ENCODE measurements at regions not wholly inside any gene's neighbourhood (a gene's known extent, or its start where the extent isn't known, plus 50 kb on each side); places are given as distances from the start of the nearest gene placed in this dataset.
"Not testable (repeated sequence)": the region's sequence is repeated elsewhere in the genome, so short reads cannot be mapped to it uniquely, and the experiment has no call there.

DNA sequence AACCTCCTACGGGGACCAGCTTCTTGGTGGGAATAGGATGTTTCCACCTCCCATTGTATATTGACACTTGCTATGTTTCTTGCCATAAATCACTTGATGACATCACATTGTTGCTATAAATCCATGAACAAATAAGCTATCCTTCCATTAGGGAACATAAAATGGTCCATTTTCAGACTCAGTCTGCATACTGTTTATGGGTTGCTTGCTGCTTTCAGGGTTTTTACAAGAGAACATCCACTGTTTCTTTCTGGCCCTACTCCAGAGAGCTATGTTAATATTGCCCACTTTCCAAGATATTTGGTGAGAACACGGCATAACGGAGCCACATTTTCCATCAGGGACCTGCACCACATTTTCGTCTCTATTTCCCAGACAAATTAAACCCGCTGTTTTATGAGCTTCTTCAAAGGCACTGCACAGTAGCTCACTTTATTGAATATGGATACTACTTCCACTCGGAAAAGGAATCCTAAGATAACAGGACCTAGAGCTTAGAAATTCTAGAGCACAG is 800.2 kb downstream of the KCNJ2 start:
- DNase-seq (ENCODE audit: extremely low read depth in 1 of 11, low read depth in 9 of 11, low spot score in 4 of 11): no peak

DNA sequence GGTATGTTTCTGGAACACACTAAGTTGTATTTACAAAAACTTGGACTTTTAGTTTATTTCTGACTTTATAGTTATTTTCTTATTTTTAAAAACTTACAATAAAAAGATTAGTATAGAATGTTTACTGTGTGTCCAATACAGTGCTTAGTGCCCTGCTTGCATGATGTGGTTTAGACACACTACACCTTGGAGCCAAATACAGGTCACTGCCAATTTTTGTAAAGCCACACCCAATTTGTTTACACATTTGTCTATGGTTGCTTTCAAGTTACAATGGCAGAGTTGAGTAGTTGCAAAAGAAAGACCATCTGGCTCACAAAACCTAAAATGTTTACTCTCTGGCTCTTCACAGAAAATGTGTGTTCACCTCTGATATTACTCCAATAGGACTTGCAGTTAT is 807.1 kb downstream of the KCNJ2 start:
- DNase-seq (ENCODE audit: extremely low read depth in 1 of 11, low read depth in 9 of 11, low spot score in 4 of 11): no peak

DNA sequence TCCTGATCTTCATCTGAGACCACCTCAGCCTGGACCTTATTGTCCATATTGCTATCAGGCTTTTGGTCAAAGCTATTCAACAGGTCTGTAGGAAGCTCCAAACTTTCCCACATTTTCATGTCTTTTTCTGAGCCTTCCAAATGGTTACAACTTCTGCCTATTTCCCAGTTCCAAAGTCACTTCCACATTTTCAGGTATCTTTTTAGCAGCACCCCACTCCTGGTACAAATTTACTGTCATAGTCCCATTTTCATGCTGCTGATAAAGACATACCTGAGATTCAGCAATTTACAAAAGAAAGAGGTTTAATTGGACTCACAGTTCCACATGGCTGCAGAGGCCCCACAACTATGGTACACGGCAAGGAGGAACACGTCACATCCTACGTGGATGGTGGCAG is 815.5 kb downstream of the KCNJ2 start:
- no peak for DNase-seq (ENCODE audit: extremely low read depth in 1 of 11, low read depth in 9 of 11, low spot score in 4 of 11)

DNA sequence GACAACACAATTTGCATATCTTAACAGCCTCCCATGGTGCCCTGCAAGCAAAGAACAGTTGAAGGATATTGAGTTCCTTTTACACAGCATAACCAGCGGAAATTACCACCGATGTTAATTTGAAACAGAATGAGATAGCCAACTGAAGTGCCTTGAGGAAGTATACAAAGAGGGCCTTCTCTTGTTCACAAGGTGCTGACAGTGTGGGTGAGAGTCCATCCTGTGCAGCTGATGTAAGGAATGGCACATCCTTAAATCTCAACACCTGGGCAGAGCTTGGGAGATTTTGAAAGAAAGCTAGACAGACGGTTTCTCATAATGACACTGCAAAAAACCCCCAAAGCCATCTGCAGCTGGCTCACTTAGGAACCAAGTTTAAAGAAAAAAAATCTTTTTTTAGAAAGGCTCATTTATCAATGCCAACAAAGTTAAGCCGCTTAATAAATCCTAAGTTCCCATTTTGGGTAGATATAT is 818.6 kb downstream of the KCNJ2 start:
- DNase-seq (ENCODE audit: extremely low read depth in 1 of 11, low read depth in 9 of 11, low spot score in 4 of 11): no peak

DNA sequence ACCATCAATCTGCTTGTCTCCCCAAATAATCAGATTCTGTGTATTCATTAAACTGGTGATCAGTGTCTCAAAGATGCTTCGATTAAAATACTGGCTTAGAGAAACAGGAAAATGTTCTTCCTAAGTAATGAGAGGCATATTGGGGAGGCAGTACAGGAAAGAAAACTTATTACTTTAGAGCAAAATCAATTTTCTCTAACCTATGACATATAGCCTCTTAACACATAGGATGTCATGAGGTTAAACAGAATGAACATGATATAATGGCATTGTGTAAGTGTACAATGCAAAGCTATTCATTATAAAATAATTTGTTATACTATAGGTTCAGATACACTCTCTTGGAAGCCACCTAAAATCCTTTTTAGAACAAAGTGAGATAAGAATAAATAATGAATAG is 819.3 kb downstream of the KCNJ2 start:
- DNase-seq (ENCODE audit: extremely low read depth in 1 of 11, low read depth in 9 of 11, low spot score in 4 of 11): no peak

DNA sequence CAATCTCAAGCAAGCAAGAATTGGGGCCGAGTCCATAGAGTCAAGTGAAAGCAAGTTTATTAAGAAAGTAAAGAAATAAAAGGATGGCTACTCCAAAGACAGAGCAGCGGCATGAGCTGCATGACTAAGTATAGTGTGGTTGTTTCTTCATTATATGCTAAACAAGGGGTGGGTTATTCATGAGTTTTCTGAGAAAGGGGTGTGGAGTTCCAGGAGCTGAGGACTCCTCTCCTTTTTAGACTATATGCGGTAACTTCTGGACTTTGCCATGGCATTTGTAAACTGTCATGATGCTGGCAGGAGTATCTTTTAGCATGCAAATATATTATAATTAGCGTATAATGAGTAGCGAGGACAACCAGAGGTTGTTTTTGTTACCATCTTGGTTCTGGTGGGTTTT is 819.9 kb downstream of the KCNJ2 start:
- DNase-seq (ENCODE audit: extremely low read depth in 1 of 11, low read depth in 9 of 11, low spot score in 4 of 11): no peak

DNA sequence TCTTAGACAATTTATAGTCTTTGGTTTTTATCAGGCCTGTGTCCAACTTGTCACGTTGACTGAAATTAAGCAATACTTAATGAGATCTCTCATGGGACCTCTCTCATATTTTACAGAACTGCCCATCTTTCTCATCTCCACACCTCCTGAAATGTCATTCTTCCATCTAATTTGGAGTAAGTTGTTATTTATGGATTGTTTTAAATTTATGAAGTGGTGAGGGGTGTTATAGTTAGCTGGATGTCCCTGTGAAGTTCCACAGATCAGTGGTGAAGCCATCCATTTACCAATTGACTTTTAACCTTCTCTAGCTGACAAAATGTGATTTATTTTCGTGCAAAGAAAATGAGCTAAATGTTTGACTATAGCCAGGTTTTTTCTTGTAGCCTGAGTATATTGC is 824.9 kb downstream of the KCNJ2 start:
- no peak for DNase-seq (ENCODE audit: extremely low read depth in 1 of 11, low read depth in 9 of 11, low spot score in 4 of 11)

DNA sequence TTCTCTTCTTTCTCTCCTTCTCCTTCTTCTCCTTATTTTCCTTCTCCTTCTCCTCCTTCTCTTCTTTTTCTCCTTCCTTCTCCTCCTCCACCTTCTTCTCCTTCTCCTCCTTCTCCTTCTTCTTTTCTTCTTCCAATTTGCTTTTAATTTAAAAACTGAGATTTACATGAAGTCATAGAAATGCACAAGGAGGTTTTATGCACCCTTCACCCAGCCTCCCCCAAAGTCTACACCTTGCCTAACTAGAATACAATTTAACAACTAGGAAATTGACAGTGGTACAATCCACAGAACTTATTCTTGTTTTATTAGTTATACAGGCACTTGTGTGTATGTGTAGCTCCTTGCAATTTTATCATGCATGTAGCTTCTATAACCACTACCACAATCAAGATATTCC is 826.7 kb downstream of the KCNJ2 start:
- no peak for DNase-seq (ENCODE audit: extremely low read depth in 1 of 11, low read depth in 9 of 11, low spot score in 4 of 11)

DNA sequence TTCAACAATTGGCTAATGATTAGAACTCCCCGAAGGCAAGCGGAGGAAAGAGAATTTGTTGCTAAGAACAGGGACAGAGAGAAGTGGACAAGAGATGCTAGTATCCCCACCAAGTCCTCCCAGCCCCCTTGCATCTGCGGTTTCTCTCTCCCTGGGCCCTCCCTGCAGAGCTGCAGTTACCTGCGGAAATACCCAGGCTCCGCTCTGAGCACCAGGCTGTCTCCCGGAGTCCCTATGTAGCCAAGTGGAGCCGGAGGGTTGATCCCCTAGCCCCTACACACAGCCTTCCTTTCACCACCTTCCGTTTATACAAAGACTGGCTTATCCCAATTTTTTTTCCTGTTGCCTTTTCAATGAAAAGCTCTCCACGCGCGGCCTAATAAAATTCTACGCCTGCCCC is 834.4 kb downstream of the KCNJ2 start:
- DNase-seq (ENCODE audit: extremely low read depth in 1 of 11, low read depth in 9 of 11, low spot score in 4 of 11): no peak

DNA sequence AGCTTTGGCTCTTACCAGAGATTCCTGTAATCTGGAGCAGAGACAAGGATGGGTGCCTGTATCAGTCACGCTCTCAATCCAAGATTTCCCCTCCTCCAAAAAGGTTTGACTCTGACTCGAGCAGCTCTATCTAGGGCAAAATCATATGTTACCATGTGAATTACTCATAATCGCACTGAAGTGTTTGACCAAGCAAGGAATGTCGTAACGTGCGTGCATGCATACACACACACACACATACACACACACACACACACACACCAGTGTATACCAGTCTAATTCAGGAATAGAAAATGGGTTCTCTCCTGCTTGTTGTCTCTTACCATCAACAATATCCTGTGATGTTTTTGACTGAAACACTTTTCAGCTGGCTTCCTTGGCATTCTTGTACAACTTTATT is 835.1 kb downstream of the KCNJ2 start:
- DNase-seq (ENCODE audit: extremely low read depth in 1 of 11, low read depth in 9 of 11, low spot score in 4 of 11): no peak

DNA sequence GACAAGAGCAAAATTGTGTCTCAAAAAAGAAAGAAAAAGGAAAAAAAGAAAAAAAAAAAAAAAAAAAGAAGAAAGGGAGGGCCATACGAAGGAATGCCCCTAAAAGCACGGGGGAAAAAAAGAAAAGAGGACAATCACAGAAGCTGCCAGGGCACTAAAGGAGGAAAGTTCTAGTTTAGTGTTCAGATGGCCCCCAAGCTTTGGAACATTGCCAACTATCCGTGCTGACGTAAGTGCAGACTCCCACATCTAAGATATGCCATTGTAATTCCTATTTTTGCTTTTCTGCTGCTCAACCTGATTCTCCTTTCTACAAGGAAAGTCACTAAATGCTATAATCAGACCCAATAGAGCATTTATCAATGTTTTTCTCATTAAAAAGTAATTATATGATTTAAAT is 842.1 kb downstream of the KCNJ2 start:
- no peak for DNase-seq (ENCODE audit: extremely low read depth in 1 of 11, low read depth in 9 of 11, low spot score in 4 of 11)

DNA sequence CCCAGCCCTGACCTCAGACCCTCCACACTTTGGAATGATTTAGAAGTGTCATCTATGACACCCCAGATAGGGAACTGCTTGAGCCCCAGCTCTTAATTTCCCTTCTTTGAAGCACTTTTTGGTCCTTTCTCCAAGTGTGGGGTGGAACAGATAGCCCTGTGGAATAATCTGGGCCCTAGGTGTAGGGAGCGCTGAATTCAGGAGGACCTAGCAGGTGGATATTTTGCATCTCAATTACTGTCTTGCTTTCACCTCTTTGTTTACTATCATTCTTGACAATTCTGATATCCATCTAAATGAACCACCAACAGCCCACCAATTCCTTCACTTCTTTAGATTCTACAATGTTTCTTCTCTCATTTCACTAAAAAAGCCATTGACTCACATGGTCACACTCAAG is 850.4 kb downstream of the KCNJ2 start:
- no peak for DNase-seq (ENCODE audit: extremely low read depth in 1 of 11, low read depth in 9 of 11, low spot score in 4 of 11)

DNA sequence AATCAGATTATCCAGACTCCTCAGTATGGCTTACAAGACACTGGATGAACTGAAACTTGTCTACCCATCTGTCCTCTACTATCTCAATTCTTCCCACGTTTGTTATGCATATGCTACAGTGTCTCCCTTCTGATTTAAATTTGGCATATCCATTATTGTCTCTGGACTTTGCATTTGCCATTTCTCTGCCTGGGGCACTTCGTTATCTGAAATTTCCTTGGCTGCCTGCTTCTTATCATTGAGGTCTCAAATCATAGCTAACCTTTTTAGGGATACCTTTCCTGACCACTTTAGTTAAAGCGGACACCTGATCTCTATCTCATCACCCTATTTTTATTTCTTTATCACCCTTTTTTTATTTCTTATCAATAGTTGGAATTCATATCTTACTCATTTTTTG is 853.4 kb downstream of the KCNJ2 start:
- no peak for DNase-seq (ENCODE audit: extremely low read depth in 1 of 11, low read depth in 9 of 11, low spot score in 4 of 11)

DNA sequence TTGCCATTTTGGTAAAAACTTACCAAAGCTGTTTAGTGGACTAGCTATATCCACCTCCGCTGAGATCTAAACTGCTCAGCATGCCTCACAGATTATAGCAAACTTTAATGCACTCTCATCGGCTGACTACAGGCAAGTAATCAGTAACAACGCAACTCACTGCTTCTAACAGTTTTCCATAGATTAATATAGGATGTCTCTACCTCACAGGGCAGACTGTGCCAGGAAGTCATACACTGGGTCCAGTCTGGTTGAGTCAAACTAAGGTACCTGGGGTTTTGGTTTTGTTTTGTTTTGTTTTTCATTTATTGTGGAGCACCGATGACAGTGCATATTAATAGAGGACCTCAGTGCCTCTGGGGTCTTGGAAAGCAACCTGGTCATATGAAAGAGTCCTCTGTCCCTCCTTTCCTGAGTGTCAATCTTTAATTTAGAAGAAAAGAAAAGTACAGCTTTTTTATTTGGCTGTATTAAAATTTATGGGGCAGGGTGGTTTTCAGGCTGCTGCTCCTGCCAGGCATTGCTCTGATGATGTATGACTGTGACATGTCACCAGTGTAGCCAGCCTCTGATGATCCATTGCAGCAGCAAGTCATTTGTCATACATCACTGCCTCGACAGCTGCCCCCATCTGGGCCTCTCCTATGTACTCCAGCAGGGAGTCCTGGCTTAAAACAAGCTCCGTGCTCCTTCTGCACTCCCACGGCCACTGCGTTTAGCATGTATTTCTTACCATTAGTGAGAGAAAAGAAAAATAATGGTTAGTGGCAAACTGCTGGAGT is 854.1 kb downstream of the KCNJ2 start:
- peak in 10 of 11 donors; percentile 17 to 80 (median 54) for DNase-seq (ENCODE audit: extremely low read depth in 1 of 11, low read depth in 9 of 11, low spot score in 4 of 11)

DNA sequence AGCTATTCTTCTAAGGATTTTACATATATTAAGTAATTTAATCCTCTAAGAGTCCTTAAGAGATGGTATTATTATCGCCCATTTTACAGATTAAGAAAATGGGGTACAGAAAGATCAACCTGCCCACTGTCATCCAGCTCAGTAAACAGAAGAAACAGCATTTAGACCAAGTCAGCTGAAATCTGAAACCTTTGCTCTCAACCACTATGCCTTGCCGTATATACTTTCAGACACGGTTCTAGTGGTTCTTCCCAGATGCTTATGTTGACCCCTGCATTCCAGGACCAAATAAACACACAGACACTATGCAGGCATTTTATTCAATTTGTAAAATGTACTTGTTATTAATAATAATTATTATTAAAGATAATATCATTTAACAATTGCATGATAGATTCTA is 854.8 kb downstream of the KCNJ2 start:
- peak in 1 of 11 donors; percentile 28 for DNase-seq (ENCODE audit: extremely low read depth in 1 of 11, low read depth in 9 of 11, low spot score in 4 of 11)

DNA sequence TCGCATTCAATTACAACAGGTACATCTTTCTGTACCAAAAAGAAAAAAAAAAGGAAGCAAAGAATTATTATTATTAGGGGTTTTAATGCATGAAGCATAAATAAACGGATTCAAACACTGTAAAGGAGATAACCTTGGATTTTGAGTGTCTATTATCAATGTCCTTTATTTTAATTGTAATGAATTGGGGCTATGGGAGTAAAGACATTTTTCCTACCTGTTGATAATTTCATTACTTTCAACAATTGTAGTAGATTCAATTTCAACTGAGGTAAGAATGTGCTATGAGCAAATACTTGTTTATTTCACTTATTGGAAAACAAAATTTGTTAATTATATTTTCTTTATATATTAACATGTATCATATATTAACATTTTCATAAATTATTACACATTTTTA is 855.6 kb downstream of the KCNJ2 start:
- no peak for DNase-seq (ENCODE audit: extremely low read depth in 1 of 11, low read depth in 9 of 11, low spot score in 4 of 11)

DNA sequence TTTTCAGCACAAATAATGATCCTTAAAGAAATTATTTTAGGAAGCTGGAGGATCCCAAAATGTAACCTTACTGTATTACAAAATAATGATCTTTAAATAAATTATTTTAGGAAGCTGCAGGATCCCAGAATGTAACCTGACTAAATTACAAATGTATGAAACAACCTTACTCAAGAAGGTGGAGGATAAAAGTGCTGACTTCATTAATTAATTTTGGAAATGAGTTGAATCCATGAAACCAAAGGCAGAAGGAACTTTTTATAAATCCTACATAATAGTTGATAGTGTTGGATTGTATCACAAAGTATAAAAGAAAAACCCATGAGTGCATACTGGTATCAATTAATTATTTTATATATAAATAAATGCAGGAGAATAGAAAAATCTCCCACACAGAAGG is 859.9 kb downstream of the KCNJ2 start:
- no peak for DNase-seq (ENCODE audit: extremely low read depth in 1 of 11, low read depth in 9 of 11, low spot score in 4 of 11)

DNA sequence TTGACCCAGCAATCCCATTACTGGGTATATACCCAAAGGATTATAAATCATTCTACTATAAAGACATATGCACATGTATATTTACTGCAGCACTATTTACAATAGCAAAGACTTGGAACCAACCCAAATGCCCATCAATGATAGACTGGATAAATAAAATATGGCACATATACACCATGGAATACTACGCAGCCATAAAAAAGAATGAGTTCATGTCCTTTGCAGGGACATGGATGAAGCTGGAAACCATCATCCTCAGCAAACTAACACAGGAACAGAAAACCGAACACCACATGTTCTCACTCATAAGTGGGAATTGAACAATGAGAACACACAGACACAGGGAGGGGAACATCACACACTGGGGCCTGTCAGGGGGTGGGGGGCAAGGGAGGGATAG is 862.0 kb downstream of the KCNJ2 start:
- not testable (repeated sequence) for DNase-seq (ENCODE audit: extremely low read depth in 1 of 11, low read depth in 9 of 11, low spot score in 4 of 11)

DNA sequence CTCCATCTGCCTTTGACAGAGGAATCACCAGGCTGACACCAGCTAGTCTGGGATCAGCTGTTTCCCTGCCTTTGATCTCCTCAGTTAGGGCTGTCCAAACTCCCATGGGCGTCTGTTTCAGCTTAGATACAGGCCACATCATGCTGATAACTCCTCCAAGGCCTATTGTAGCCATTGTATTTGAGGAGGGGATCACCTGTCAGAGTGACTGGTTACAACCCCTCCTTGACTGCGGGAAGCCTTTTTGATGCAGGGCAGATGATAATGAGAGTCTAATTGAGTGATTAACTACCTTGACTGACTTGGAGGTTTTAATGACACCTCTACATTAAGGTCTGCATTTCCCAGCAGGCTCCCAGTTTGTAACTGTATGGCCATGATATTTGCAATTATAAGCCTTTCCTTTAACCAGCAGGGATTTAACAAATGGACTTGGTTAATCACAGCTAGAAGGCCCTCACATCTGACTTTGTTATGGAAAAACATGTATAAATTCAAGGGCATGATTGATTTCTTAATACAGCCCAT is 863.5 kb downstream of the KCNJ2 start:
- DNase-seq (ENCODE audit: extremely low read depth in 1 of 11, low read depth in 9 of 11, low spot score in 4 of 11): no peak

DNA sequence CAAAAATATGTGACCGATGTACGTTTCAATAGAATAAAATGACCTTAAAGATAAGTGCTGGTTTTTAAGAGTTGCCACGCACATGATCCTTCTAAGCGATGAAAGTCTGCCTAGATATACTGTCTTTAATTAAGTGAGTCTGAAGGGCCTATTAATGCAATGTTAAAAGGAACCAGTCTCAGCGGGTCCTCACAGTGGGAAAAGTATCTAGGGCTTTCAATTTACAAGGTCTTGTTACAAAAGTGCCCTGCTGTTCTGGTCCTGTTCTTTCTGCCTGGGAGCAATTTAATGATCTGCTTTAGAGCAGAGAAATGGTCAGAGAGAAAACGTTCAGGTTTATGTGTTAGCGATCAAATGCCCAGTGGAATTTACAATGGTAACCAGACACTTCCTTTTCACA is 864.0 kb downstream of the KCNJ2 start:
- DNase-seq (ENCODE audit: extremely low read depth in 1 of 11, low read depth in 9 of 11, low spot score in 4 of 11): no peak

DNA sequence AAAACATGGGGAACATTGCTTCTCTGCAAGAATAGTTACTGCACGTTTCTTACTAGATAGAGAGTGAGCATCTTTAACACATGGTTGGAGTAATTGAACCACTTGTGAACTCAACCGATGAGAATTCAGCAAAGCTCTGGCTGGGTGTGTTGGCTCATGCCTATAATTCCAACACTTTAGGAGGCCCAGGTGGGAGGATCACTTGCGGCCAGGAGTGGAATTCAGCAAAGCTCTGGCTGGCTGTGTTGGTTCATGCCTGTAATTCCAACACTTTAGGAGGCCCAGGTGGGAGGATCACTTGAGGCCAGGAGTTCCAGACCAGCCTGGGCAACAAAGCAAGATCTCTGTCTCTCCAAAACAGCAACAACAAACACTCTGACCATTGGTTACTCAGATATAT is 865.9 kb downstream of the KCNJ2 start:
- no peak for DNase-seq (ENCODE audit: extremely low read depth in 1 of 11, low read depth in 9 of 11, low spot score in 4 of 11)

Data from renal cortex interstitium (tissue), 11 donors.